ENCODE measurements at regions not wholly inside any gene's neighbourhood (a gene's known extent, or its start where the extent isn't known, plus 50 kb on each side); places are given as distances from the start of the nearest gene placed in this dataset.
"Not testable (repeated sequence)": the region's sequence is repeated elsewhere in the genome, so short reads cannot be mapped to it uniquely, and the experiment has no call there.

DNA sequence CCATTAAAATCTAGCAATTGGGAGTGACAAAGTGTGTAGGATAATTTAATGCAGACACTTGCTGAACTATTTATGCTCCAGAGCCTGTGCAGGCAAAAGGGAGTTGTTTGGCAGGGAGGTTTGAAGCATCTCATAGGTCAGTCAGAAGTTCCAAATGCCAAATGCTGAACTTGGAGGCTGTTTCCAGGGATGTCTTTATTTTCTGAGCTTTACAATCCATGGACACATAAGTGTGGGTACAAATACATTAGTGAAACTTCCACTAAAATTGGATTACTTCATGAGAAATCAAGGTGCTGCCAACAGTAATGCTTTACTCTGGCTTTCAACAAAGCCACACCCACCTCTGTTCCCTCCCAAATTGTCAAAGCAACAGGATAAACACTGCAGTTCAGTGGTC, 422.1 kb upstream of the SETBP1 start:
- DNase-seq = no peak

GRCh38 chr18:44259610-44260009, 421.1 kb upstream of the SETBP1 start:
- no peak for DNase-seq

DNA sequence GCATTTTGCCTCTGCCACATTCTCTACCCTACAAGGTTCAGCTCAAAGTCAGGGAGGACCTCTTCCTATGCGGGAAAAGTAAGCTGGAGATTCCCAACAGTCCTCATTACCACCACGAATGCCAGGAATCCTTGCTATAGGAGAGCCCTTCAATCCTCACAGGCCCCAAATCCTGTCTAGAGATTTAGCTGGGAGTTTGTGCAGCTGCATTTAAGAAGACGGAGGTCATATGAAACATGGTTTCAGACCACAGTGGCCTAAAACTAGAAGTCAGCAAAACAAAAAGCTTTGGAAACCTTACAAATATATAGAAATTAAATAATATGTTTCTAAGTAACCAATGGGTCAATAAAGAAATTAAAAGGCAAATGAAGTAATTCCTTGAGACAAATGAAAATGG, 415.3 kb upstream of the SETBP1 start:
- DNase-seq = no peak

GRCh38 chr18:44273298-44273697, 407.4 kb upstream of the SETBP1 start:
- DNase-seq = no peak

GRCh38 chr18:44280479-44280878, 400.2 kb upstream of the SETBP1 start:
- DNase-seq = no peak

DNA sequence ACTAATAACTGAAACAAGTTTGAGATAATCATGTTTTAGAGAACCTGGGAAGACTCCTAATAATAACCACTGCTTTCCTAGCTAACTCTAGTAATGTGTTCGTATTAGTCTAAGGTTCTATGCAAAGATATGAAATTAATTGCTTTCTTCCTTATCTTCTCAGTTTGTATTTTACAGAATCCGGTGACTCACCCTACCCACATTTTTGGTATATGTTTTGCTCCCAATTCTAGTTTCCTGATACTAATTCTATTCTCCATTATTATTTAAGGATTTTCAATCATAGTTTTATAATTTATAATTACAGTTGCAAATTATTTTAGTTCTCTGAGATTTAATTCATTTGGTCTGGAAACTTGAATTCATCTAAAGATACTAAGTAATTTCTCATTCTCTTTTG, 394.6 kb upstream of the SETBP1 start:
- DNase-seq = no peak

- DNase-seq = no peak
Measured at GRCh38 chr18:44290366-44290977, 390.2 kb upstream of the SETBP1 start.

- DNase-seq = no peak
Measured at GRCh38 chr18:44298566-44298965, 382.1 kb upstream of the SETBP1 start.

GRCh38 chr18:44309185-44309584, 371.5 kb upstream of the SETBP1 start:
- DNase-seq = no peak

DNA sequence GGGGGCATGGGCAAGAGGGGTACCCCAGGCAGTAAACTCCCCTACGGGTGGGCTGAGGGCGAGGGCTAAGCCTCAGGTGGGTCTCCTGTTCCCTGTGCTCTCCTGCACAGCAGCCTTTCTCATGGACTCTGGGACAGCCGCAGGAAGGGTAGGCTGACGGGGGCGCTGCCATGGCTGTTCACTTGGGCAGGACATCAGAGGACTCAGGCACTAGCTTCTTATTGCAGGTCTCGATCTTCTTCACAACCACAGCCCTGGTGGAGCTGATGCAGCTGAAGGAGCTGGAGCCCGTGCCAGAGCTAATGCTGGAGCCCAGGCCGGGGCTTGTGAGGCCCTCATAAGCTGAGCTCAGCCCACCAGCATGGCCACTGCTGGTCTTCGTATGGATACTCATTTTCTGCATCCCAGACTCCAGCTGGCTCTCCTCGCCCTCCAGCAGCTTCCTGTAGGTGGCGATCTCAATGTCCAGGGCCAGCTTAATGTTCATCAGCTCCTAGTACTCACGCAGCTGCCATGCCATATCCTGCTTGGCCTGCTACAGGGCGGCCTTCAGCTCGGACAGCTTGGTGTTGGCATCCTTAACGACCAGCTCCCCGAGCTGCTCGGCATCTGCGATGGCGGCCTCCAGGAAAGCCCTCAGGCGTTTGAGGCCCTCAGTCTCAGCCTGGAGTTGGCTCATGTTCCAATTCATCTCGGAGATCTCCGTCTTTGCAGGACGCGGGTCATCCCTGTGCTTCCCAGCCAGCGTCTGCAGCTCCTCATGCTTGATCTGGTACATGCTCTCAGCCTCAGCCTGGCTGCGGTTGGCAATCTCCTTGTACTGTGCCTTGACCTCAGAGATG, 359.8 kb upstream of the SETBP1 start:
- no peak for DNase-seq

- no peak for DNase-seq
Measured at GRCh38 chr18:44321868-44322590, 358.7 kb upstream of the SETBP1 start.

DNA sequence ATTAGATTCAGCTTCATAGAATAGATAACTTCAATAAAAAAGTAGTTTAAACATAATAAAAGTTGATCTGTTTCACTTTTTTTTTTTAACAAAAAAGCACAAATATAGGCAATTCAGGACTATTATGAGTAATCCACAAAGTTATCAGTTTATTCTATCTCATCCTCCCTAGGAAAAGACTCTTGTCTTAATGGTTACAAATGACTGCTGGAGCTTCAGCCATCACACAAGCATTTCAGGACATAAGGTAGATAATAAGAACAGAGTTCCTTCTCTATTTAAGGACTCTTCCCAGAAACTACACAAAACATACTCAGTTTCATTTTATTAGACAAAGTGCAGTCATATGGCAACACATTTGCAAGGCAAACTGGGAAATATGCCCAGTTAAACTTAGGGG, 357.6 kb upstream of the SETBP1 start:
- no peak for DNase-seq

- DNase-seq = no peak
Measured at GRCh38 chr18:44324361-44324760, 356.3 kb upstream of the SETBP1 start.

GRCh38 chr18:44325903-44326635, 354.6 kb upstream of the SETBP1 start:
- DNase-seq = no peak

DNA sequence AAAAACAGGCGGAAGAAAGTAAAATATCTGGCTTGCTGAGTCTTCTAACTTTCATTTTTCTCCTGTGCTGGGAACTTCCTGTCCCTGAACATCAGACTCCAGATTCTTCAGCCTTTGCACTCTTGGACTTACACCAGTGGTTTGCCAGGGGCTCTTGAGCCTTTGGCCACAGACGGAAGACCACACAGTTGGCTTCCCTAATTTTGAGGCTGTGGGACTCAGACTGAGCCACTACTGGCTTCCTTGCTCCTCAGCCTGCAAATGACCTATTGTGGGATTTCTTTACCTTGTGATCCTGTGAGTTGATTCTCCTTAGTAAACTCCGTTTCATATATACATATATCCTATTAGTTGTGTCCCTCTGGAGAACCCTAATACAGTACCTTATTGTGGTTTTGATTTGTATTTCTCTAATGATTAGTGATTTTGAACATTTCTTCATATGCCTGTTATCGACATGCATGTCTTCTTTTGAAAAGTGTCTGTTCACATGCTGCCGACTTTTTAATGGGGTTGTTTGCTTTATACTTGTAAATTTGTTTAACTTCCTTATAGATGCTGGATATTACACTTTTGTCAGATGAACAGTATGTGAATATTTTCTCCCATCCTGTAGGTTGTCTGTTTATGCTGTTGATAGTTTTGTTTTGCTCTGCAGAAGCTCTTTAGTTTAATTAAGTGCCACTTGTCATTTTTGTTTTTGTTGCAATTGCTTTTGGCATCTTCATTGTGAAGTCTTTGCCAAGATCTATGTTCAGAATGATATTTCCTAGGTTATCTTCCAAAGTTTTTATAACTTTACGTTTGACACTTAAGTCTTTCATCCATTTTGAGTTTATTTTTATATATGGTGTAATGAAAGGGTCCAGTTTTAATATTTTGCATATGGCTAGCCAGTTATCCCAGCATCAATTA, 348.8 kb upstream of the SETBP1 start:
- DNase-seq = no peak

GRCh38 chr18:44341759-44342158, 338.9 kb upstream of the SETBP1 start:
- no peak for DNase-seq

DNA sequence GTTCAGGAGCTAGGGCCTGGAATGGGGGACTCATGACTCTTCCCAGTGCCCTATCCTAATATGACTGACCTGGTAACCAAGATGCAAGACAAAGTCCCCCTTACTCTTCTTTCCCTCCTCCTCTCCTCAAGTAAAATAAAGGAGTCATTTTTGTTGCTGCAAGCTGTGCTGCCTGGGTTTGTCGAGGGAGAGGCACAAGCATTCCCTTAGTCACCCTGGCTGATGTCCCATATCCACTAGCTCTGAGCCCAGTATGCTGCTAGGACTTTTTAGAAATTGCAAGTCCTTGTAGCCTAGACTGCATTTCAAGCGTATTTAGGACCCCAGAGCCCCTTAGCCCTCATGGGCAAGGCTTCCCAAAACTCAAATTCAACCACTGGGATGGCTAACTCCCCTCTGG, 338.5 kb upstream of the SETBP1 start:
- DNase-seq = no peak

- DNase-seq = no peak
Measured at GRCh38 chr18:44342946-44343345, 337.7 kb upstream of the SETBP1 start.

- DNase-seq = no peak
Measured at GRCh38 chr18:44343570-44343969, 337.1 kb upstream of the SETBP1 start.

DNA sequence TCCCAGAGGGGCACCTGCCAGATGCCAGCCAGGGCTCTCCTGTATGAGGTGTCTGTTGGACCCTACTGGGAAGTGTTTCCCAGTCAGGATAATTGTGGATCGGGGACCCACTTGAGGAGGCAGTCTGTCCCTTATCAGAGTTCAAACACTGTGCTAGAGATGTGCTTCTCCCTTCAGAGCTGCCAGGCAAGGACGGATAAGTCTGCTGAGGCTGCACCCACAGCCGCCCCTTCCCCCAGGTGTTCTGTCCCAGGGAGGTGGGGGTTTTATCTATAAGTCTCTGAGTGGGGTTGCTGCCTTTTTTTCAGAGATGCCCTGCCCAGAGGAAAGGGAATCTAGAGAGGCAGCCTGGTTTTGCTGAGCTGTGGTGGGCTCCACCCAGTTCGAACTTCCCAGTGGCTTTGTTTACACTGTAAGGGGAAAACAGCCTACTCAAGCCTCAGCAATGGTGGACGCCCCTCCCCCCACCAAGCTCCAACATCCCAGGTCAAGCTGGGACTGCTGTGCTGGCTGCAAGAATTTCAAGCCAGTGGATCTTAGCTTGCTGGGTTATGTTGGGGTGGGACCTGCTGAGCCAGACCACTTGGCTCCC, 324.0 kb upstream of the SETBP1 start:
- no peak for DNase-seq

GRCh38 chr18:44358402-44358801, 322.3 kb upstream of the SETBP1 start:
- no peak for DNase-seq

DNA sequence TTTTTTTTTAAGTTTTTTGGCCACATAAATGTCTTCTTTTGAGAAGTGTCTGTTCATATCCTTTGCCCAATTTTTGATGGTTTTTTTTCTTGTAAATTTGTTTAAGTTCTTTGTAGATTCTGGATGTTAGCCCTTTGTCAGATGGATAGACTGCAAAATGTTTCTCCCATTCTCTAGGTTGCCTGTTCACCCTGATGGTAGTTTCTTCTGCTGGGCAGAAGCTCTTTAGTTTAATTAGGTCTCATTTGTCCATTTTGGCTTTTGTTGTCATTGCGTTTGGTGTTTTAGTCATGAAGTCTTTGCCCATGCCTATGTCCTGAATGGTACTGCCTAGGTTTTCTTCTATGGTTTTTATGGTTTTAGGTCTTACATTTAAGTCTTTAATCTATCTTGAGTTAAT, 320.9 kb upstream of the SETBP1 start:
- not testable (repeated sequence) for DNase-seq

Data from SIG-M5 (cell line).